Duodenal mucosa (tissue), 2 donors: ENCODE measurements at regions not wholly inside any gene's neighbourhood (a gene's known extent, or its start where the extent isn't known, plus 50 kb on each side); places are given as distances from the start of the nearest gene placed in this dataset.

Experiments
- H3K27ac ChIP-seq: one replicate; pipeline ENCODE4 v1.7.0; 2013; ENCODE audit warnings: low read depth, low read length
- H3K27me3 ChIP-seq, 2 donors: one replicate each; pipeline ENCODE4 v1.7.0; 2013; ENCODE audit warnings: low read length in 2 of 2, control low read depth in 1 of 2; ENCODE audit not compliant: insufficient read depth in 2 of 2, control insufficient read depth in 1 of 2
- H3K36me3 ChIP-seq, 2 donors: one replicate each; pipeline ENCODE4 v1.7.0; 2013; ENCODE audit warnings: low read length in 2 of 2, control low read depth in 1 of 2; ENCODE audit not compliant: insufficient read depth in 2 of 2, control insufficient read depth in 1 of 2
- H3K4me1 ChIP-seq, 2 donors: one replicate each; pipeline ENCODE4 v1.7.0; 2013; ENCODE audit warnings: low read length in 2 of 2, control low read depth in 1 of 2; ENCODE audit not compliant: insufficient read depth in 2 of 2, control insufficient read depth in 1 of 2
- H3K4me3 ChIP-seq, 2 donors: one replicate each; pipeline ENCODE4 v1.7.0; 2013; ENCODE audit warnings: low read length in 2 of 2, low read depth in 1 of 2
- H3K9ac ChIP-seq, 2 donors: one replicate each; pipeline ENCODE4 v1.7.0; 2013; ENCODE audit warnings: low read length in 2 of 2, low read depth in 1 of 2
- H3K9me3 ChIP-seq, 2 donors: one replicate each; pipeline ENCODE4 v1.7.0; 2013; ENCODE audit warnings: low read length in 2 of 2, control low read depth in 1 of 2; ENCODE audit not compliant: control insufficient read depth in 1 of 2

GRCh38 chr13:94946039-94946438 is 233.7 kb upstream of the SOX21 start:
- Histone ChIP-seq H3K36me3 (no peaks in the 10 kb centered on the region), H3K9ac (no peak overlapping the region), H3K27me3 (no peaks in the 10 kb centered on the region), H3K4me1 (no peaks in the 10 kb centered on the region), H3K9me3 (no peaks in the 10 kb centered on the region), H3K4me3 (no peak overlapping the region), H3K27ac (no peak overlapping the region)

GRCh38 chr13:94938124-94938523 is 225.8 kb upstream of the SOX21 start:
- Histone ChIP-seq H3K4me1 (no peaks in the 10 kb centered on the region), H3K36me3 (no peaks in the 10 kb centered on the region), H3K9ac (no peak overlapping the region), H3K27ac (no peak overlapping the region), H3K27me3 (no peaks in the 10 kb centered on the region), H3K9me3 (peaks cover 0 to 6% of the 10 kb centered on the region in 2 donors), H3K4me3 (no peak overlapping the region)

GRCh38 chr13:94936633-94937032 is 224.3 kb upstream of the SOX21 start:
- Histone ChIP-seq H3K27me3 (no peaks in the 10 kb centered on the region), H3K4me1 (no peaks in the 10 kb centered on the region)

GRCh38 chr13:94933936-94934335 is 221.6 kb upstream of the SOX21 start:
- no peak overlapping the region for H3K27ac ChIP-seq
- no peak overlapping the region for H3K9ac ChIP-seq
- no peak overlapping the region for H3K4me3 ChIP-seq
- peaks cover 0 to 6% of the 10 kb centered on the region in 2 donors for H3K9me3 ChIP-seq
- H3K27me3 ChIP-seq: no peaks in the 10 kb centered on the region
- no peaks in the 10 kb centered on the region for H3K36me3 ChIP-seq
- H3K4me1 ChIP-seq: no peaks in the 10 kb centered on the region

More at GRCh38 chr13:94936633-94937032, 224.3 kb upstream of the SOX21 start:
- Histone ChIP-seq H3K27ac (no peak overlapping the region), H3K9me3 (peaks cover 0 to 6% of the 10 kb centered on the region in 2 donors), H3K9ac (no peak overlapping the region), H3K36me3 (no peaks in the 10 kb centered on the region), H3K4me3 (no peak overlapping the region)

GRCh38 chr13:94933230-94933751 is 220.9 kb upstream of the SOX21 start:
- Histone ChIP-seq H3K4me3 (no peak overlapping the region), H3K36me3 (no peaks in the 10 kb centered on the region), H3K27ac (no peak overlapping the region), H3K9me3 (peaks cover 0 to 6% of the 10 kb centered on the region in 2 donors), H3K9ac (no peak overlapping the region), H3K27me3 (no peaks in the 10 kb centered on the region), H3K4me1 (no peaks in the 10 kb centered on the region)

- no peaks in the 10 kb centered on the region for H3K27me3 ChIP-seq
- H3K36me3 ChIP-seq: no peaks in the 10 kb centered on the region
- H3K4me1 ChIP-seq: no peaks in the 10 kb centered on the region
- H3K27ac ChIP-seq: no peak overlapping the region
- no peak overlapping the region for H3K9ac ChIP-seq
- no peak overlapping the region for H3K4me3 ChIP-seq
- peaks cover 0 to 2% of the 10 kb centered on the region in 2 donors for H3K9me3 ChIP-seq
These were observed 215.9 kb upstream of the SOX21 start for GRCh38 chr13:94928127-94928775.

GRCh38 chr13:94925263-94925662 is 212.9 kb upstream of the SOX21 start:
- Histone ChIP-seq H3K4me3 (no peak overlapping the region), H3K36me3 (no peaks in the 10 kb centered on the region), H3K27ac (no peak overlapping the region), H3K9me3 (no peaks in the 10 kb centered on the region), H3K27me3 (no peaks in the 10 kb centered on the region), H3K4me1 (no peaks in the 10 kb centered on the region), H3K9ac (no peak overlapping the region)

GRCh38 chr13:94921181-94921580 is 208.8 kb upstream of the SOX21 start:
- Histone ChIP-seq H3K4me3 (no peak overlapping the region), H3K27me3 (no peaks in the 10 kb centered on the region), H3K36me3 (no peaks in the 10 kb centered on the region), H3K9ac (no peak overlapping the region), H3K9me3 (no peaks in the 10 kb centered on the region), H3K27ac (no peak overlapping the region), H3K4me1 (no peaks in the 10 kb centered on the region)

GRCh38 chr13:94920578-94920977 is 208.2 kb upstream of the SOX21 start:
- H3K27ac ChIP-seq: no peak overlapping the region
- no peaks in the 10 kb centered on the region for H3K9me3 ChIP-seq
- no peak overlapping the region for H3K4me3 ChIP-seq
- no peaks in the 10 kb centered on the region for H3K4me1 ChIP-seq
- H3K36me3 ChIP-seq: no peaks in the 10 kb centered on the region
- H3K9ac ChIP-seq: no peak overlapping the region
- H3K27me3 ChIP-seq: no peaks in the 10 kb centered on the region

- H3K9me3 ChIP-seq: no peaks in the 10 kb centered on the region
- H3K27ac ChIP-seq: no peak overlapping the region
- no peaks in the 10 kb centered on the region for H3K4me1 ChIP-seq
- no peaks in the 10 kb centered on the region for H3K27me3 ChIP-seq
- no peak overlapping the region for H3K9ac ChIP-seq
- no peaks in the 10 kb centered on the region for H3K36me3 ChIP-seq
- no peak overlapping the region for H3K4me3 ChIP-seq
These were observed 205.5 kb upstream of the SOX21 start for GRCh38 chr13:94917824-94918223.
